ENCODE measurements at regions not wholly inside any gene's neighbourhood (a gene's known extent, or its start where the extent isn't known, plus 50 kb on each side); places are given as distances from the start of the nearest gene placed in this dataset.

DNA sequence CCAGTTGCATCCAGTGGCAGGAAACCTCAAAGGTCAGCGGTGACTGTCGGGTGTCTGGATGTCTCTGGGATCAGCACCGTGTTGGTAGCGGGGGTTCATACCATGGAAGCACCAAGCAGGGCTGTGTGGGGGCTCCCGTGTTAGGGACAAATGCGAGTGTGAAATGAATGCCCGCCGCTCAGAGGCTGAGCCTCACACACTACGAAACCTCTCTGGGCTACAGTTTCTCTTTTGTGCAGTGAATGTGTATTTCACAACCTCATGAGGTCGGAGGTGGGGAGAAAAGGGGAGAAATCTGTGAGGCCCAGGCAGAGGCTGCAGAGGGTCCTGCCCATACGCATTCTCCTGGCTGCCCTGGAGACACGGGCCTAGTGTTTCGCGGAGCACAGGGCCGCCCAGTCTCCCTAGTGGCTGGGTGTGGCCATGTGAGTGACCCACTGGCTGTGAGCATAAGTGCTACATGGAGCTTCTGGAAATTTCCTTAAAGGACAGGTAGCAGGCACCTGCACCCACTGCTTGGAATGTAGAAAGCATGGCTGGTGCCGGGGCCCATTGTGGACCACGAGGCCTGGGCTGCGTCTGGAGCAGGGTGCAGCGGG lies 138.0 kb upstream of the GLI2 start:
- no peak for DNase-seq (ENCODE audit: extremely low spot score in 2 of 2)
- Histone ChIP-seq H3K4me1 (peaks cover 29% of the 10 kb centered on the region), H3K36me3 (no peaks in the 10 kb centered on the region), H3K4me3 (no peak overlapping the region), H3K27me3 (no peaks in the 10 kb centered on the region), H3K27ac (peak overlapping the region; percentile 56), H3K9me3 (no peaks in the 10 kb centered on the region)
- TF ChIP-seq POLR2AphosphoS5 (IDR thresholded peaks at IDR 0.05; ENCODE audit: insufficient read depth in 1 of 2, low read depth in 1 of 2), result no peak
- TF ChIP-seq, protein P1, sequence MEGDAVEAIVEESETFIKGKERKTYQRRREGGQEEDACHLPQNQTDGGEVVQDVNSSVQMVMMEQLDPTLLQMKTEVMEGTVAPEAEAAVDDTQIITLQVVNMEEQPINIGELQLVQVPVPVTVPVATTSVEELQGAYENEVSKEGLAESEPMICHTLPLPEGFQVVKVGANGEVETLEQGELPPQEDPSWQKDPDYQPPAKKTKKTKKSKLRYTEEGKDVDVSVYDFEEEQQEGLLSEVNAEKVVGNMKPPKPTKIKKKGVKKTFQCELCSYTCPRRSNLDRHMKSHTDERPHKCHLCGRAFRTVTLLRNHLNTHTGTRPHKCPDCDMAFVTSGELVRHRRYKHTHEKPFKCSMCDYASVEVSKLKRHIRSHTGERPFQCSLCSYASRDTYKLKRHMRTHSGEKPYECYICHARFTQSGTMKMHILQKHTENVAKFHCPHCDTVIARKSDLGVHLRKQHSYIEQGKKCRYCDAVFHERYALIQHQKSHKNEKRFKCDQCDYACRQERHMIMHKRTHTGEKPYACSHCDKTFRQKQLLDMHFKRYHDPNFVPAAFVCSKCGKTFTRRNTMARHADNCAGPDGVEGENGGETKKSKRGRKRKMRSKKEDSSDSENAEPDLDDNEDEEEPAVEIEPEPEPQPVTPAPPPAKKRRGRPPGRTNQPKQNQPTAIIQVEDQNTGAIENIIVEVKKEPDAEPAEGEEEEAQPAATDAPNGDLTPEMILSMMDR (IDR thresholded peaks at IDR 0.05), result no peak
- TF ChIP-seq POLR2A (IDR thresholded peaks at IDR 0.05), result no peak
- intact Hi-C loops (cut with DNase I), result no loop called here

DNA sequence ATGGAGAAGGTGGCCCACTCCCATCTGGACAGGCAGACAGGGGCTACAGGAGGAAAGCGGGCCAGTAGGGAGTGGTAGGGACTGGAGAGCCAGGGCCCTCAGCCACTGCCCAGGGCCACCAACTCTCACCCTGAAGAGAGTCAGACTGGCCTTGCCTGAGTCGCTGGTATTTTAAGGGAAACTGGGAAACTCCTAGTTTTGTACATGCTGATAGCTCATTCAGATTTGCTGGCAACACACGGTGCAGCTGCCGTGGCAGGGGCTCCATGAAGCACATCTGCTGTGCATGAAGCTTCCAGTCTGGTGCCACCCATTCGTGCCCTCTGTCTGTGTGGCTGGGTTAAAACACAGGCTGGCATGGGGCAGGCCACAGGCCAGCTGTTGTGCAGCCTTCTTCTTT lies 137.3 kb upstream of the GLI2 start:
- Histone ChIP-seq H3K36me3 (no peaks in the 10 kb centered on the region), H3K27ac (no peak overlapping the region), H3K4me1 (peaks cover 34% of the 10 kb centered on the region), H3K4me3 (no peak overlapping the region), H3K27me3 (no peaks in the 10 kb centered on the region), H3K9me3 (no peaks in the 10 kb centered on the region)
- DNase-seq (ENCODE audit: extremely low spot score in 2 of 2), result no peak
- intact Hi-C loops (cut with DNase I), result no loop called here
- TF ChIP-seq POLR2AphosphoS5 (IDR thresholded peaks at IDR 0.05; ENCODE audit: insufficient read depth in 1 of 2, low read depth in 1 of 2), result no peak

GRCh38 chr2:120599072-120599471 lies 136.6 kb upstream of the GLI2 start:
- H3K36me3 ChIP-seq, result no peaks in the 10 kb centered on the region
- no peaks in the 10 kb centered on the region for H3K9me3 ChIP-seq
- intact Hi-C loops (cut with DNase I), result no loop called here
- TF ChIP-seq POLR2A (IDR thresholded peaks at IDR 0.05) (no peak), POLR2AphosphoS5 (IDR thresholded peaks at IDR 0.05; ENCODE audit: insufficient read depth in 1 of 2, low read depth in 1 of 2) (no peak)
- TF ChIP-seq, protein P1 (IDR thresholded peaks at IDR 0.05), result no peak
- no peak for DNase-seq (ENCODE audit: extremely low spot score in 2 of 2)
- no peak overlapping the region for H3K4me3 ChIP-seq
- no peaks in the 10 kb centered on the region for H3K27me3 ChIP-seq
- peaks cover 40% of the 10 kb centered on the region for H3K4me1 ChIP-seq
- no peak overlapping the region for H3K27ac ChIP-seq

- intact Hi-C loops (cut with DNase I), result no loop called here
- no peak overlapping the region for H3K4me3 ChIP-seq
- no peak overlapping the region for H3K27ac ChIP-seq
- no peaks in the 10 kb centered on the region for H3K36me3 ChIP-seq
- H3K9me3 ChIP-seq, result no peaks in the 10 kb centered on the region
- no peaks in the 10 kb centered on the region for H3K27me3 ChIP-seq
- H3K4me1 ChIP-seq, result peaks cover 40% of the 10 kb centered on the region
- no peak for DNase-seq (ENCODE audit: extremely low spot score in 2 of 2)
- TF ChIP-seq POLR2AphosphoS5 (IDR thresholded peaks at IDR 0.05; ENCODE audit: insufficient read depth in 1 of 2, low read depth in 1 of 2) (no peak), POLR2A (IDR thresholded peaks at IDR 0.05) (no peak)
- TF ChIP-seq, protein P1 (IDR thresholded peaks at IDR 0.05), result no peak
Measured at GRCh38 chr2:120599656-120600055, 136.0 kb upstream of the GLI2 start.

DNA sequence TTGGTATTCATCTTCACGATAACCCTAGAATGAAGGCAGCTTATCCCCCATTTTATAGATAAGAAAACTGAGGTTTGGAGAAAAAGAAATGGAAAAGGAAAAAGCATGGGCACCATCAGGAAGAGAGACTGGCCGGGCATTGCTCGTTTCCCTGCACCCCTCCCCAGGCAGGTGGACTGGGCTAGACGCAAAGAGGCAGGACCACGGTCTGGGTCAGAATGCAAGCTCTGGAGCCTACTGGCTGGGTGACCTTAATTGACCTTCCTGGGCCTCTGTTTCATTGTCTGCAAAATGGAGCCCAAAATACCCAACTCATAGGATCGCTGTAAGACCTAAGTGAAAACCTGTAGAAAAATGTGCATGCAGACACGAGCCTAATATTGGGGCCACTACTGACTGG lies 135.3 kb upstream of the GLI2 start:
- no peaks in the 10 kb centered on the region for H3K9me3 ChIP-seq
- H3K4me3 ChIP-seq, result no peak overlapping the region
- intact Hi-C loops (cut with DNase I), result no loop called here
- TF ChIP-seq, protein P1 (IDR thresholded peaks at IDR 0.05), result no peak
- TF ChIP-seq POLR2A (IDR thresholded peaks at IDR 0.05) (no peak), POLR2AphosphoS5 (IDR thresholded peaks at IDR 0.05; ENCODE audit: insufficient read depth in 1 of 2, low read depth in 1 of 2) (no peak)
- no peaks in the 10 kb centered on the region for H3K27me3 ChIP-seq
- no peaks in the 10 kb centered on the region for H3K36me3 ChIP-seq
- no peak for DNase-seq (ENCODE audit: extremely low spot score in 2 of 2)
- H3K4me1 ChIP-seq, result peaks cover 40% of the 10 kb centered on the region
- H3K27ac ChIP-seq, result no peak overlapping the region

All from vagina (tissue), 2 donors.